Stimulated activated CD4-positive, alpha-beta T cell treated with anti-CD3 and anti-CD28 coated beads, Interleukin-12 subunit alpha, Interleukin-12 subunit beta, amount 100 ng/mL, for 4 hours (primary cell): ENCODE measurements at regions not wholly inside any gene's neighbourhood (a gene's known extent, or its start where the extent isn't known, plus 50 kb on each side); places are given as distances from the start of the nearest gene placed in this dataset.

Source experiments
- DNase-seq: peaks from one replicate; pipeline ENCODE4 v3.0.0-alpha.2; 2020

DNA sequence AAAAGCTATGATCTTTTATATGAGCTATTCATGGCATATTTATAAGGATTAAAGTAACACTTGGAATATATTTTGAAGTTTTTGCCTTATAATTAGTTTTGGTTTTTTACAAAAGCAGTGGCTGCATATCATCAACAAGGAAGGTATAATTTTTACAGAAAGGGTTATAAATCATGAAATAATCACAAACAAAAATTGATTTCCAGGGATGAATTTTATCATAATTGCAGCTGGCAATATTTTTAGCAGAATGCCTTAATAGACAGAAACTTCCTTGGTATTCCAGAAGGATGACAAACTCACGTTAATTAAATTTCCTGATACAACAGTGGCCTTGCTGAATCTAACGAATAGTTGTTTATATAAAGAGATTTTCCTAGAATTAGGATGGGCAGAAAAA lies 260.5 kb upstream of the SLC39A10 start:
- DNase-seq: no peak

DNA sequence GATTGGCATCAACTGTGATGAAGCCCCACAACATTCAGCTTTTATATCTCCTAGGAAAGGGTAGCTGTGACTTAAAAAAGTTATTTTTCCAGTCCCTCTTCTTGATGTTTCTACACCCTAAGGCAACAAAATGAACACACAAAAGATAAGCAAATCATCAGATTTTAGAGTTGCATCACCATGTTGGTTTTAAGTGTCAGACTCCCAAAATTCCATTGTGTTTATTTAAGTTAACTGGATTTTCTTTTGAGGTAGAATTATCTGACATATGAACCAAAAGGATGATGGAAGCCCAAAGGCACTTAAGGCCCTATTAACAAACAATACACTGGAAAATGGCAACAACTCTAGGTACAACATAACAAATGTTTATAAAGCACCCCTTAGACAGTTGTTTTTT lies 261.7 kb upstream of the SLC39A10 start:
- DNase-seq: no peak

DNA sequence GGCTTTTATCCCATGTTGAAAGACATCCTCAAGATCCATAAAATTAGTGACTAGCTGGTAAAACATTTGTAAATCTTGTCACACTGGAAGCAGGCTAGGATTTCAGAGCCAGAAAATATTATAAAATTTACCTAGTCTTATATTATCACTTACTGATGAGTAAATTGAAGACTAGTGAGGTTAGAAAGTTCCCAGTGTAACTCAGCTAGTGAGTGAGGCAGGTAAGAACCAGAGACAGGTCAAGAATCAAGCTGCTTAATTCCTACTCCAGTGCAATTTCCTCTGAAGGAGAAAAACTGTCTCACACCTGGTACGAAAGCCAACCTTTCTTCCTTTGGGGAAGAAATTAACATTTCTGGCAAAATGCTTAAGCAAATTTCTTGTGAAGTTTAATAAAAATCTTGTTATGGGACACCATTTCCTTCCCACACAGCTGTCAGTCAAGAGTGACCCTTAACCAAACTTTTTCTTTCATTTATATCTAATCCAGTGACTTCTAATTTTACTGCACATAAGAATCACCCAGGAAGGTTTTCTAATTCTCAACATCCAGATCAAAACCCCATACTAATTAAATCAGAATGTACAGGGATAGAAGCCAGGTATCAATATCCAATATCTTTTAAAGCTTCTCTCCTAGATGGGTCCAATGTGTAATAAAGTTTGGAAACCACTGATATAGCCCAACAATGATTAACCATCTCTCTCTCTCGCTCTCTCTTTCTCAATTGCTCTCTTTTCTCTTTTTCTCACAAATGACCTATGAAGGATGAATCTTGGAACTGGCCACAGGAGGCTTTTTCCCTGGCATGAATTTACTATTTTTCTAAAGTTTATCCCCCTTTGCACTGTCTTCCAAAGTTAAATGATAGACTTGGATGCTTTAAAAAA lies 264.3 kb upstream of the SLC39A10 start:
- DNase-seq: no peak

DNA sequence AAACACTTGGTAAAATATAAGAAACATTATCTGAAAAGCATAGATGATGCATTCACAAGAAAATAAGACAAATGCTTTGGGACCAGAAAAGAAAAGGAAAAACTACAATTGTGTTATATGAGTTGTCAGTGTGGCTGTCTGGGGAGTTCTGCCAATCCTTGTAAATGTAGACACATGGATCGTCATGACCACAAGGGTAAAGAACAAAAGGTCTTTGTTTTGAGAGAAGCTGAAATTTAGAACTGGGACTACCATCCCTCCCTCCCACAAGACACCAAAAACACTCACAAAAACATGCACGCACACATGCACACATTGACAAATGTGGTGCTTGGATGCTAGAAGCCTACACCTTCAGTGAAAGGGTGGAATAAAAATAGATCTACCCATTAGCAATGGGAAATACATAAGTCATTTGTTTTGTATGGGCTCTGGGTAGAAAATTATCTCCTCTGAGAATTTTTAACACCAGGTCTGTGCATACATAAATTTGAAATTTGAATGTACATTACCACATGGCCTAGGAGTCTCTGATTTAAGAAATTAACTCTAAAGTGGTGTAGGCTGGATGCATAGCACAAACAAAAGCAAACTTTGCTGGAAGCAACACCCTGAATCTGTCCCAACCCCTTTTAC lies 266.2 kb upstream of the SLC39A10 start:
- no peak for DNase-seq

GRCh38 chr2:195388028-195388427 lies 269.0 kb upstream of the SLC39A10 start:
- no peak for DNase-seq

GRCh38 chr2:195382186-195382585 lies 274.8 kb upstream of the SLC39A10 start:
- peak; percentile 10 for DNase-seq

GRCh38 chr2:195370167-195370943 lies 286.7 kb upstream of the SLC39A10 start:
- DNase-seq: no peak

GRCh38 chr2:195369218-195369587 lies 287.8 kb upstream of the SLC39A10 start:
- no peak for DNase-seq

- DNase-seq: no peak
Observed at GRCh38 chr2:195368249-195369217, 288.5 kb upstream of the SLC39A10 start.

GRCh38 chr2:195367809-195368208 lies 289.2 kb upstream of the SLC39A10 start:
- DNase-seq: no peak

GRCh38 chr2:195364015-195364965 lies 292.7 kb upstream of the SLC39A10 start:
- DNase-seq: no peak

GRCh38 chr2:195363496-195363895 lies 293.5 kb upstream of the SLC39A10 start:
- no peak for DNase-seq

GRCh38 chr2:195360242-195360641 lies 296.8 kb upstream of the SLC39A10 start:
- no peak for DNase-seq

- DNase-seq: no peak
Observed at GRCh38 chr2:195359043-195359735, 297.8 kb upstream of the SLC39A10 start.

DNA sequence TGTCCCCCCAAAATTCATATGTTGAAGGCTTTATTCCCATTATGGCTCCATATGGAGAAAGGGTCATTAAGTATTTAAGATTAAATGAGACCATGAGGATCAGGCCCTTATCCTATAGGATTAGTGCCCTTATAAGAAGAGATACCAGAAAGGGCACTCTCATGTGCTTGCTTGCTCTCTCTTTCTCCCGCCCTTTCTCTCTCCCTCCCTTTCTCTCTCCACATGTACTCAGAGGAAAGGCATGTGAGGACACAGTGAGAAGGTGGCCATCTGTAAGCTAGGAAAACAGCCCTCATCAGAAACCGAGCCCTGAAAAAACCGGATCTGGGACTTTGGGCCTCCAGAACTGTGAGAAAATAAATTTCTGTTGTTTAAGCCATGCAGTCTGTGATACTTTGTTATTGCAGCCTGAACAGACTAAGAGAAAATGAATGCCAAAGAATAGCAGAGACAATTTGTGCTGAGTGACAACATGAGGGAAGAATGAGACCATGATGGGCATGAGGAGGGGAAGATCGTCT lies 300.0 kb upstream of the SLC39A10 start:
- no peak for DNase-seq

DNA sequence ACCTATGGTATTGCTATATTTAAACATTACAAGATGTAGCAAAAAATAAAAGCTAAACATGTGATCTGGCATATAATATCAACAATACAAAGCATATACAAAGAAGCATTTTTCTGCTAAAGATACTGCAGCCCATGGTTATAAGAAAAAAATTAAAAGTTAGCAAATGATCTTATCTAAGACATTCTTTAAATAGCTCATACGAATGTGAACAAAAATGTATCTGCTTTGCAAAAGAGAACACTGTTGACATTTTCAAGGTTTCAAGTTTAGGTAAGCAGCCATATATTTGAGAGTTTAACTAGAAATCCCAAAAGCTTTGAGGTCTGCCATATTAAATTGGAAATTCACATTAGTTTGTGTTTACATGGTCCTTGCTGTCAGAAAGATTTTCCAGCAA lies 301.0 kb upstream of the SLC39A10 start:
- no peak for DNase-seq

DNA sequence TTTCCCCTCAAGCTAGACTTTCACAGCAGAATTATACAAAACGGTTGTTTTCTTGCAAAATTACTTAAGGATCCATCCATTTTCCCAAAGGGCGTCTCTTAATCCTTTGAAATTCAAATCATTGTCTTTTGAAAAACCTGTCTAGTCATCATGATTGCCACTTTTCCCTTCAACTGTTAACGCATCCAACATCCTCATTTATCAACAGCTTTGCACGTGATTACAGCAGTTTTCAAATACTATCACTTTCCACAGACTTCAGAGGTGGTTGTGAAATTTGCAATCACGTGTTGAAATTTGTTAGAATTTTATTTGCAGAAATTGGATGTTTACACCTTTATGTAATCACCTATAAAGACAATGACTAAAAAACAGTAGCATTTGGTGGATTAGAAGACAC lies 304.4 kb upstream of the SLC39A10 start:
- DNase-seq: no peak

DNA sequence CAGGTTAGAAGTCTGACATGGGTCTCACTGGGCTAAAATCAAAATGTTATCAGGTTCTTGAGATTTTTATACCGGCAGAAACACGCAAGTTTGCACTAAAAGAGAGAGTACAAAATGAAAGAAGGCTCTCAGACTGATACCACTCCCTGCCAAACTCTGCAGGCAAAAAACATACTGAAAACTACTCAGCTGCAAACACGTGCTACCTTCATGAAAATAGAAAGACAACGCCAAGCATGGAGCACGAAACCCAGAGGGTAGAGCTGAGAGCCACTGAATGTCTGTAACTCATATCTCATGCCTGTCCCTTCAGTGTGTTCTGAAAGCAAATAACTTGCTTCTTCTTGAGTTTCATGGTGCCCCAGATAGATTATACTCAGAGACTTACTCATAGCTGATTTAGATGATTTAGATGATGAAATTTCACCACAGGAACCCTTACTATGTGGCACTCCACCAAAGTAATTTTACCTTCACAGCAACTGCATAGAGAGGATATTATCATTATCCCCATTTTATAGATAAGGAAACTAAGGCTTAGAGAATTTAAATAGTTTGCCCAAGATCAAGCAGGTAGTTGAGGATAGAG lies 313.0 kb upstream of the SLC39A10 start:
- no peak for DNase-seq

DNA sequence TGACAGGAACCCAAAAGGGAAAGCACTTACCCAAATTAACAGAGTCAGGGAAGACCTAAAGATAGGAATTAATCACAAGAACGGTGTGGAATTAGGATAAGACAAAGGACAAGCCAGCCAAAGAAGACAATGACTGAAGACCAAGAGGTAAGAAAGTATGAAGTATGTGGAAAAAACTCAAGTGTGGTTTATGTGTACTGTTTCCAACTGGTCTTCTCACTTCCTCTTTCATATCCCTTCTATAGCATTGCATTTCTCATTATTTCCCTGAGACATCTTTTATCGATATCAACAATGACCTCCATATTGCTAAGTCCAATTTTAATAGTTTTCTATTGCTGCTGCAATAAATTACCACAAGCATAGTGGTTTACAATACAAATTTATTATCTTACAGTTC lies 313.5 kb upstream of the SLC39A10 start:
- DNase-seq: no peak

DNA sequence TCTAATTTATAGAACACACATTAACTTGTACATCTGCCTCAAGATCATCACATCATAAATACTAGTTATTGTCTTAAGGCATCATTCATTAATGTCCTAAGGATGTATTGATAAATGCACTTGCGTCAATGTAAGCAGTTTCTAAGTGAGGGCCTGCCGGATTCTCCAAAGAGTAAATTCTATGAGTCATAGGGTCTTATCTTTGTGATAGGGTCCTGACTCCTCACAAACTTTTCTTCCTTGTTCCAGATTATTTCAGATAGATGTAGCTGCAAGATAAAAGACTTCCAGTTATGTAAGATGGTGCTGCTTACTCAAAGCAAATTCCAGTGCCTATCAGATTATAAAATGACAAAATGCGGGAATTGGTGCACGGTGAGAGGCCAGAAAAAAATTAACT lies 315.0 kb upstream of the SLC39A10 start:
- DNase-seq: no peak
